ENCODE measurements at regions not wholly inside any gene's neighbourhood (a gene's known extent, or its start where the extent isn't known, plus 50 kb on each side); places are given as distances from the start of the nearest gene placed in this dataset.
"Not testable (repeated sequence)": the region's sequence is repeated elsewhere in the genome, so short reads cannot be mapped to it uniquely, and the experiment has no call there.

GRCh38 chr16:72464597-72465368 is 292.8 kb upstream of the PMFBP1 start:
- TF ChIP-seq, protein P1, sequence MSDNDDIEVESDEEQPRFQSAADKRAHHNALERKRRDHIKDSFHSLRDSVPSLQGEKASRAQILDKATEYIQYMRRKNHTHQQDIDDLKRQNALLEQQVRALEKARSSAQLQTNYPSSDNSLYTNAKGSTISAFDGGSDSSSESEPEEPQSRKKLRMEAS (IDR thresholded peaks at IDR 0.05; ENCODE audit: low read depth, low read length) = no peak
- no peak for TF ChIP-seq POLR2A (IDR thresholded peaks at IDR 0.05; ENCODE audit: extremely low read depth, insufficient read length)
- no peak for TF ChIP-seq MYC (IDR thresholded peaks at IDR 0.05; ENCODE audit: low read depth, low read length)
- TF ChIP-seq, protein P2, sequence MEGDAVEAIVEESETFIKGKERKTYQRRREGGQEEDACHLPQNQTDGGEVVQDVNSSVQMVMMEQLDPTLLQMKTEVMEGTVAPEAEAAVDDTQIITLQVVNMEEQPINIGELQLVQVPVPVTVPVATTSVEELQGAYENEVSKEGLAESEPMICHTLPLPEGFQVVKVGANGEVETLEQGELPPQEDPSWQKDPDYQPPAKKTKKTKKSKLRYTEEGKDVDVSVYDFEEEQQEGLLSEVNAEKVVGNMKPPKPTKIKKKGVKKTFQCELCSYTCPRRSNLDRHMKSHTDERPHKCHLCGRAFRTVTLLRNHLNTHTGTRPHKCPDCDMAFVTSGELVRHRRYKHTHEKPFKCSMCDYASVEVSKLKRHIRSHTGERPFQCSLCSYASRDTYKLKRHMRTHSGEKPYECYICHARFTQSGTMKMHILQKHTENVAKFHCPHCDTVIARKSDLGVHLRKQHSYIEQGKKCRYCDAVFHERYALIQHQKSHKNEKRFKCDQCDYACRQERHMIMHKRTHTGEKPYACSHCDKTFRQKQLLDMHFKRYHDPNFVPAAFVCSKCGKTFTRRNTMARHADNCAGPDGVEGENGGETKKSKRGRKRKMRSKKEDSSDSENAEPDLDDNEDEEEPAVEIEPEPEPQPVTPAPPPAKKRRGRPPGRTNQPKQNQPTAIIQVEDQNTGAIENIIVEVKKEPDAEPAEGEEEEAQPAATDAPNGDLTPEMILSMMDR (IDR thresholded peaks at IDR 0.05; ENCODE audit: low read depth, low read length) = no peak
- peak; percentile 3 for DNase-seq (ENCODE audit: low read depth)
- H3K4me3 ChIP-seq (ENCODE audit: low read depth, low read length) = no peak overlapping the region

GRCh38 chr16:72464052-72464451 is 292.1 kb upstream of the PMFBP1 start:
- DNase-seq (ENCODE audit: low read depth) = no peak
- TF ChIP-seq, protein P1 (IDR thresholded peaks at IDR 0.05; ENCODE audit: low read depth, low read length) = no peak
- no peak for TF ChIP-seq POLR2A (IDR thresholded peaks at IDR 0.05; ENCODE audit: extremely low read depth, insufficient read length)
- no peak for TF ChIP-seq MYC (IDR thresholded peaks at IDR 0.05; ENCODE audit: low read depth, low read length)
- TF ChIP-seq, protein P2 (IDR thresholded peaks at IDR 0.05; ENCODE audit: low read depth, low read length) = no peak

GRCh38 chr16:72458035-72458434 is 286.1 kb upstream of the PMFBP1 start:
- no peak for DNase-seq (ENCODE audit: low read depth)
- TF ChIP-seq MYC (IDR thresholded peaks at IDR 0.05; ENCODE audit: low read depth, low read length) (no peak), POLR2A (IDR thresholded peaks at IDR 0.05; ENCODE audit: extremely low read depth, insufficient read length) (no peak)
- TF ChIP-seq, protein P1 (IDR thresholded peaks at IDR 0.05; ENCODE audit: low read depth, low read length) = no peak
- TF ChIP-seq, protein P2 (IDR thresholded peaks at IDR 0.05; ENCODE audit: low read depth, low read length) = no peak
- H3K4me3 ChIP-seq (ENCODE audit: low read depth, low read length) = no peak overlapping the region

More at GRCh38 chr16:72464052-72464451, 292.1 kb upstream of the PMFBP1 start:
- H3K4me3 ChIP-seq (ENCODE audit: low read depth, low read length) = no peak overlapping the region

DNA sequence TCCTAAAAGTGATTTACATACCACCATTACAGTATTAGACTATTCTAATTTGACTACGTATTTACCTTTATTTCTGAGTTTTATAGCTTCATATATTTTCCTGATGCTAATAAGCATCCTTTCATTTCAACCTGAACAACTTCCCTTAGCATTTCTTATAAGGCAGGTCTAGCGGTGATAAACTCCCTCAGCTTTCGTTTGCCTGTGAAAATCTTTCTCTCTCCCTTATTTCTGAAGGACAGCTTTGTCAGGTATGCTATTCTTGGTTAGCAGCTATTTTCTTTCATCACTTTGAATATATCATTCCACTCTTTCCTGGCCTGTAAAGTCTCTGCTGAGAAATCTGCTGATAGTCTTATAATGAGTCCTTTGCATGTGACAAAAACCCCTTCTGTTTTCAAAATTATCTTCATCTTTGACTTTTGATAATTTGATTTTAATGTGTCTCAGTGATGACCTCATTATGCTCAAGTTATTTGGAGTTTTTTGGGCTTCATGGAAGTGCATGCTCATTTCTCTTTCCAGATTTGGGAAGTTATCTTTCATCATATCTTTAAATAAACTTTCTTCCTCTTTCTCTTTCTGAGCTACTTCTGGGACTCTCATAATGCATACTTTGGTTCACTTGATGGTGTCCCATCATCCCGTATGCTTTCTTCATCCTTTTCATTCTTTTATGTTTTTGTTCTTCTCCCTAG is 285.4 kb upstream of the PMFBP1 start:
- no peak for DNase-seq (ENCODE audit: low read depth)
- H3K4me3 ChIP-seq (ENCODE audit: low read depth, low read length) = no peak overlapping the region
- TF ChIP-seq POLR2A (IDR thresholded peaks at IDR 0.05; ENCODE audit: extremely low read depth, insufficient read length) = no peak
- TF ChIP-seq, protein P1 (IDR thresholded peaks at IDR 0.05; ENCODE audit: low read depth, low read length) = no peak
- TF ChIP-seq, protein P2 (IDR thresholded peaks at IDR 0.05; ENCODE audit: low read depth, low read length) = no peak
- no peak for TF ChIP-seq MYC (IDR thresholded peaks at IDR 0.05; ENCODE audit: low read depth, low read length)

GRCh38 chr16:72455743-72456659 is 284.0 kb upstream of the PMFBP1 start:
- no peak overlapping the region for H3K4me3 ChIP-seq (ENCODE audit: low read depth, low read length)
- TF ChIP-seq, protein P2 (IDR thresholded peaks at IDR 0.05; ENCODE audit: low read depth, low read length) = no peak
- TF ChIP-seq POLR2A (IDR thresholded peaks at IDR 0.05; ENCODE audit: extremely low read depth, insufficient read length) (no peak), MYC (IDR thresholded peaks at IDR 0.05; ENCODE audit: low read depth, low read length) (no peak)
- TF ChIP-seq, protein P1 (IDR thresholded peaks at IDR 0.05; ENCODE audit: low read depth, low read length) = no peak
- no peak for DNase-seq (ENCODE audit: low read depth)

DNA sequence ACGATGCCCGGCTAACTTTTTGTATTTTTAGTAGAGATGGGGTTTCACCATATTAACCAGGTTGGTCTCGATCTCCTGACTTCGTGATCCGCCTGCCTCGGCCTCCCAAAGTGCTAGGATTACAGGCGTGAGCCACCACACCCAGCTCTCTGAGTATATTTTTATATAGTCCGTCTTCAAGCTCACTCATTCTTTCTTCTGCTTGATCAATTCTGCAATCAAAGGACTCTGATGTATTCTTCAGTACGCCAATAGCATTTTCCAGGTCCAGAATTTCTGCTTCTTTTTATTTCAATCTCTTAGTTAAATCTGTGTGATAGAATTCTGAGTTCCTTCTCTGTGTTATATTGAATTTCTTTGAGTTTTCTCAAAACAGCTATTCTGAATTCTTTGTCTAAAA is 281.9 kb upstream of the PMFBP1 start:
- DNase-seq (ENCODE audit: low read depth); H3K4me3 ChIP-seq (ENCODE audit: low read depth, low read length): not testable (repeated sequence)
